ENCODE measurements at regions not wholly inside any gene's neighbourhood (a gene's known extent, or its start where the extent isn't known, plus 50 kb on each side); places are given as distances from the start of the nearest gene placed in this dataset.

- POLR2A ChIA-PET (ENCODE audit: low non-redundant PET): no interaction called here
- DNase-seq (ENCODE audit: low spot score): no peak
- intact Hi-C loops (cut with micrococcal nuclease; ENCODE audit: unreplicated experiment): no loop called here
- Histone ChIP-seq H3K36me3 (ENCODE audit: insufficient read depth, low read length, poor library complexity, severe bottlenecking) (no peaks in the 10 kb centered on the region), H3K9me3 (ENCODE audit: low read depth, low read length, poor library complexity, severe bottlenecking) (no peaks in the 10 kb centered on the region), H3K27me3 (replicated peaks; ENCODE audit: insufficient read depth, low read depth, low read length, poor library complexity) (no peaks in the 10 kb centered on the region), H3K4me1 (ENCODE audit: insufficient read depth, low read length, poor library complexity, severe bottlenecking) (no peaks in the 10 kb centered on the region), H3K4me3 (ENCODE audit: low read depth, low read length, poor library complexity, severe bottlenecking) (no peak overlapping the region), H3K27ac (ENCODE audit: low read depth, low read length, poor library complexity, severe bottlenecking) (no peak overlapping the region)
- CTCF ChIA-PET: interaction anchor here (0.7 kb wide), 1 partner anchor 112 kb away, joined by 3 read pairs; no protein-coding TSS in a partner anchor
- no TSS peak for BruUV-seq (replicated peaks)
- no peak for TF ChIP-seq CTCF (conservative IDR thresholded peaks at IDR 0.05; ENCODE audit: low read depth, low read length)
- no peak for TF ChIP-seq EZH2 (IDR thresholded peaks at IDR 0.05; ENCODE audit: borderline replicate concordance, low read depth, low read length, poor library complexity, severe bottlenecking)
Measured at GRCh38 chr15:95911570-95912279, 418.8 kb upstream of the NR2F2 start.

DNA sequence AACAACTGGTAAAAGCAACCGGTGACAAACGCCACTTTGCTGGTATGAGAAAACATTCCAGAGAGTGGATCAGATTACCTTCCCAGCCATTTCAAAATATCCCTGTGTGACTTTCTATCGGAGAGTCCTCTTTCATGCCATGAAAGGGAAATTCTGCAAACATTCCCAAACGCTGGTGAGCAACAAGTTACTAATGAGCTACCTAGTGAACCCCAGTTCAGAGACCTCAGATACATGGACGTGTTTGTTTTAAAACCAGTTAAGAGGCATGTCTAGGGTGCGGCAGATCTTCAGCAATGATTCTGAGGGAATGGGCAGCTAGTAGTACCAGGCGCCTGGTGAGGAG, 418.2 kb upstream of the NR2F2 start:
- CTCF ChIA-PET: no interaction called here
- no peaks in the 10 kb centered on the region for H3K9me3 ChIP-seq (ENCODE audit: low read depth, low read length, poor library complexity, severe bottlenecking)
- H3K4me1 ChIP-seq (ENCODE audit: insufficient read depth, low read length, poor library complexity, severe bottlenecking): no peaks in the 10 kb centered on the region
- POLR2A ChIA-PET (ENCODE audit: low non-redundant PET): no interaction called here
- H3K27ac ChIP-seq (ENCODE audit: low read depth, low read length, poor library complexity, severe bottlenecking): no peak overlapping the region
- DNase-seq (ENCODE audit: low spot score): no peak
- BruUV-seq (replicated peaks): no TSS peak
- TF ChIP-seq CTCF (conservative IDR thresholded peaks at IDR 0.05; ENCODE audit: low read depth, low read length): no peak
- TF ChIP-seq EZH2 (IDR thresholded peaks at IDR 0.05; ENCODE audit: borderline replicate concordance, low read depth, low read length, poor library complexity, severe bottlenecking): no peak
- H3K4me3 ChIP-seq (ENCODE audit: low read depth, low read length, poor library complexity, severe bottlenecking): no peak overlapping the region
- H3K36me3 ChIP-seq (ENCODE audit: insufficient read depth, low read length, poor library complexity, severe bottlenecking): no peaks in the 10 kb centered on the region
- intact Hi-C loops (cut with micrococcal nuclease; ENCODE audit: unreplicated experiment): no loop called here
- H3K27me3 ChIP-seq (replicated peaks; ENCODE audit: insufficient read depth, low read depth, low read length, poor library complexity): no peaks in the 10 kb centered on the region

DNA sequence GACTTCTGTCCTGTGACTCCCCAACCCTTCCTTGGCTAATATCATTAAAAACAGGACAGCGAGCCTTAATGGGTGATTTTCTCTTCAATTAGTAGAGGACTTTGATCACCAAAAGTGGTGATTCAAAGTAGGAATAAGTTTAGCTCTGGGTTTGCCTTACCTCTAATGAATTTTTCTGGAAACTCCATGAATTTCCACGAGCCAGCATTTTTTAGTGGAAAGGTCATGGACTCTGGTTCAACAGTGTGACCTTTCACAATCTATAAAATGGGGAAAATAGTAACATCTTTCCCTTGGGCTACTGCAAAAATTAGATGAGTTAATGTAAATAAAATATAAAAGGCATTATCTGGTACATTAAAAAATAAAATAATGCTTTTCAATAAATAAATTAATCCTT, 417.8 kb upstream of the NR2F2 start:
- Histone ChIP-seq H3K27me3 (replicated peaks; ENCODE audit: insufficient read depth, low read depth, low read length, poor library complexity) (no peaks in the 10 kb centered on the region), H3K4me1 (ENCODE audit: insufficient read depth, low read length, poor library complexity, severe bottlenecking) (no peaks in the 10 kb centered on the region), H3K36me3 (ENCODE audit: insufficient read depth, low read length, poor library complexity, severe bottlenecking) (no peaks in the 10 kb centered on the region), H3K9me3 (ENCODE audit: low read depth, low read length, poor library complexity, severe bottlenecking) (no peaks in the 10 kb centered on the region), H3K27ac (ENCODE audit: low read depth, low read length, poor library complexity, severe bottlenecking) (no peak overlapping the region), H3K4me3 (ENCODE audit: low read depth, low read length, poor library complexity, severe bottlenecking) (no peak overlapping the region)
- CTCF ChIA-PET: no interaction called here
- POLR2A ChIA-PET (ENCODE audit: low non-redundant PET): no interaction called here
- intact Hi-C loops (cut with micrococcal nuclease; ENCODE audit: unreplicated experiment): no loop called here
- TF ChIP-seq EZH2 (IDR thresholded peaks at IDR 0.05; ENCODE audit: borderline replicate concordance, low read depth, low read length, poor library complexity, severe bottlenecking) (no peak), CTCF (conservative IDR thresholded peaks at IDR 0.05; ENCODE audit: low read depth, low read length) (no peak)
- DNase-seq (ENCODE audit: low spot score): no peak
- BruUV-seq (replicated peaks): no TSS peak
